Neural crest cell (in vitro differentiated cells): ENCODE measurements at regions not wholly inside any gene's neighbourhood (a gene's known extent, or its start where the extent isn't known, plus 50 kb on each side); places are given as distances from the start of the nearest gene placed in this dataset.
"Not testable (repeated sequence)": the region's sequence is repeated elsewhere in the genome, so short reads cannot be mapped to it uniquely, and the experiment has no call there.

Source experiments
- DNase-seq: peaks from one replicate; pipeline ENCODE4 v3.0.0; 2021; ENCODE audit warnings: low read depth, mixed read lengths, low spot score
- H3K27ac Mint-ChIP-seq: one replicate; pipeline ENCODE4 v1.8.0; 2021; ENCODE audit warnings: mild to moderate bottlenecking, mixed read lengths; ENCODE audit not compliant: unreplicated experiment
- H3K27me3 Mint-ChIP-seq: 2 replicates; pipeline ENCODE4 v1.8.0; 2021; ENCODE audit warnings: low read depth, mild to moderate bottlenecking, mixed read lengths
- H3K36me3 Mint-ChIP-seq: 2 replicates; pipeline ENCODE4 v1.8.0; 2021; ENCODE audit warnings: low read depth, mild to moderate bottlenecking, mixed read lengths
- H3K4me1 Mint-ChIP-seq: 2 replicates; pipeline ENCODE4 v1.8.0; 2021; ENCODE audit warnings: mixed read lengths
- H3K4me3 Mint-ChIP-seq: one replicate; pipeline ENCODE4 v1.8.0; 2021; ENCODE audit warnings: mild to moderate bottlenecking, mixed read lengths
- H3K9me3 Mint-ChIP-seq: 2 replicates; pipeline ENCODE4 v1.8.0; 2021; ENCODE audit warnings: mixed read lengths
- TF ChIP-seq, protein P1 (sequence below): fragments of 200-600 bp; sonication (generic); conservative IDR thresholded peaks from 2 replicates; pipeline ENCODE4 v1.5.0; 2021; ENCODE audit warnings: antibody characterized with exemption, mild to moderate bottlenecking

GRCh38 chr2:109711230-109712122, 82.6 kb upstream of the RGPD5 start:
- Mint-ChIP-seq H3K4me3 (no peak overlapping the region), H3K27ac (no peak overlapping the region), H3K27me3 (no peaks in the 10 kb centered on the region), H3K4me1 (peaks cover 6% of the 10 kb centered on the region), H3K9me3 (no peaks in the 10 kb centered on the region), H3K36me3 (no peaks in the 10 kb centered on the region)
- no peak for DNase-seq
- TF ChIP-seq, protein P1, sequence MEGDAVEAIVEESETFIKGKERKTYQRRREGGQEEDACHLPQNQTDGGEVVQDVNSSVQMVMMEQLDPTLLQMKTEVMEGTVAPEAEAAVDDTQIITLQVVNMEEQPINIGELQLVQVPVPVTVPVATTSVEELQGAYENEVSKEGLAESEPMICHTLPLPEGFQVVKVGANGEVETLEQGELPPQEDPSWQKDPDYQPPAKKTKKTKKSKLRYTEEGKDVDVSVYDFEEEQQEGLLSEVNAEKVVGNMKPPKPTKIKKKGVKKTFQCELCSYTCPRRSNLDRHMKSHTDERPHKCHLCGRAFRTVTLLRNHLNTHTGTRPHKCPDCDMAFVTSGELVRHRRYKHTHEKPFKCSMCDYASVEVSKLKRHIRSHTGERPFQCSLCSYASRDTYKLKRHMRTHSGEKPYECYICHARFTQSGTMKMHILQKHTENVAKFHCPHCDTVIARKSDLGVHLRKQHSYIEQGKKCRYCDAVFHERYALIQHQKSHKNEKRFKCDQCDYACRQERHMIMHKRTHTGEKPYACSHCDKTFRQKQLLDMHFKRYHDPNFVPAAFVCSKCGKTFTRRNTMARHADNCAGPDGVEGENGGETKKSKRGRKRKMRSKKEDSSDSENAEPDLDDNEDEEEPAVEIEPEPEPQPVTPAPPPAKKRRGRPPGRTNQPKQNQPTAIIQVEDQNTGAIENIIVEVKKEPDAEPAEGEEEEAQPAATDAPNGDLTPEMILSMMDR = no peak

DNA sequence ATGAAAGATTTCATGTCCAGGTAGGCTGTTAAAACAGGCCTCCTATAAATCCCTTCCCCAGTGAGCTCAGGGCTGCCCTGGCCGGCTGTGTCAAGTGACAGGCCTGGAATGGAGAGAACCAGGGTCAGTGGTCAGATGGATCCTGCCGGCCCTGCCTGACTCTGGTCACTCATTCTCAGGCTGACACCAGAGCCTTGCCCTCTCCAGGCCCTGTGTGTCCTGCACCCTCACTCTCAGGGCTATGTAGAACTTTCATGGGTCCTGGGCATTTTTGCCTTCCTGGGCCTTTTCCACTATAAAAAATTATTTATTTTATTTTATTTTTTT, 82.0 kb upstream of the RGPD5 start:
- TF ChIP-seq, protein P1 = no peak
- Mint-ChIP-seq H3K4me1 (peaks cover 6% of the 10 kb centered on the region), H3K27ac (no peak overlapping the region), H3K36me3 (no peaks in the 10 kb centered on the region), H3K4me3 (no peak overlapping the region), H3K27me3 (no peaks in the 10 kb centered on the region), H3K9me3 (no peaks in the 10 kb centered on the region)
- no peak for DNase-seq

DNA sequence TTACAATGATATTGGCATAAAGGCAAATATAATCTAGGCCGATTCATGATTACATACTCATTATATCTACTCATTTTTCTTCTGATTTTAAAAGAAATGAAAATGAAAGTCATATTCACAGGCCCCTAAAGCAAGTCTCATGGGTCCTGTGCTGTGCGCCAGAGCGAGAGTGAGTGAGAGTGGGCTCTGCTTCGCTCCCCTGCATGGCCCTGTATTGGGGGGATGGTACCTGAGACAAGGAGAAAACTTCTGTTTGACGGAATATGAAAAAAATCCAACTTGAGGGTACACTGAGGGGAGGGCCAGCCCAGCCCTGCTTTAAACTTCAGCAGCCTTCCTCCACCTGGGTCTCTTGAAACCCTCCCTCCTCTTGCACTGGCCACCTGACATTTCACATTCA, 81.4 kb upstream of the RGPD5 start:
- H3K4me3 Mint-ChIP-seq = no peak overlapping the region
- TF ChIP-seq, protein P1 = no peak
- no peak for DNase-seq
- H3K36me3 Mint-ChIP-seq = no peaks in the 10 kb centered on the region
- no peak overlapping the region for H3K27ac Mint-ChIP-seq
- no peaks in the 10 kb centered on the region for H3K9me3 Mint-ChIP-seq
- H3K27me3 Mint-ChIP-seq = no peaks in the 10 kb centered on the region
- peaks cover 6% of the 10 kb centered on the region for H3K4me1 Mint-ChIP-seq

GRCh38 chr2:109715313-109715805, 78.7 kb upstream of the RGPD5 start:
- TF ChIP-seq, protein P1 = peak; percentile 56
- H3K4me1 Mint-ChIP-seq = peaks cover 6% of the 10 kb centered on the region
- H3K36me3 Mint-ChIP-seq = no peaks in the 10 kb centered on the region
- H3K27ac Mint-ChIP-seq = no peak overlapping the region
- H3K4me3 Mint-ChIP-seq = no peak overlapping the region
- H3K27me3 Mint-ChIP-seq = no peaks in the 10 kb centered on the region
- no peak for DNase-seq
- H3K9me3 Mint-ChIP-seq = peaks cover 5% of the 10 kb centered on the region

GRCh38 chr2:109716596-109716995, 77.5 kb upstream of the RGPD5 start:
- not testable (repeated sequence) for H3K4me3 Mint-ChIP-seq, DNase-seq, H3K36me3 Mint-ChIP-seq, H3K27me3 Mint-ChIP-seq, H3K27ac Mint-ChIP-seq, H3K9me3 Mint-ChIP-seq, H3K4me1 Mint-ChIP-seq

DNA sequence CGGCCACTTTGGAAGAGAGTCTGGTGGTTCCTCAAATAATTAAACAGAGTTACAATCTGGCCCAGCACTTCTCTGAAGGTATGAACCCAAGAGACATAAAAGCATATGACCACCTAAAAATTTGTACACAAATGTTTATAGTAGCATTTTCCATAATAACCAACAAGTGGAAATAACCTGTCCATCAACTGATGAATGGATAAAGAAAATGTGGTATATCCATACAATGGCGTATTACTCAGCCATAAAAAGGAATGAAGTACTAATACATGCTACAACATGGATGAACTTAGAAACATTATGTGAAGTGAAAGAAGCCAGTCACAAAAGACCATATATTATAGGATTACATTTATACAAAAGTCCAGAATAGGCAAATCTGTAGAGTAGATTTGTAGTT, 76.0 kb upstream of the RGPD5 start:
- no peak for DNase-seq
- TF ChIP-seq, protein P1 = no peak
- no peaks in the 10 kb centered on the region for H3K36me3 Mint-ChIP-seq
- H3K4me1 Mint-ChIP-seq = no peaks in the 10 kb centered on the region
- H3K27ac Mint-ChIP-seq = no peak overlapping the region
- H3K27me3 Mint-ChIP-seq = no peaks in the 10 kb centered on the region
- peaks cover 5% of the 10 kb centered on the region for H3K9me3 Mint-ChIP-seq
- H3K4me3 Mint-ChIP-seq = no peak overlapping the region
